K562 (cell line): ENCODE measurements at regions not wholly inside any gene's neighbourhood (a gene's known extent, or its start where the extent isn't known, plus 50 kb on each side); places are given as distances from the start of the nearest gene placed in this dataset.
A peak's percentile ranks its signal among the peaks of the same experiment; 100 is the strongest.

Experiments used
- FOS ChIP-seq: IDR thresholded peaks from 3 replicates; pipeline ENCODE4 v1.6.1; 2011; ENCODE audit not compliant: insufficient read length; ENCODE audit errors: extremely low read depth
- GABPA ChIP-seq: fragments of 200-800 bp; sonication (Bioruptor generic); conservative IDR thresholded peaks from 2 replicates; pipeline ENCODE4 v1.6.1; 2016; ENCODE audit warnings: low read depth, missing genetic modification characterization, missing compliant biosample characterization
- HDAC6 ChIP-seq: IDR thresholded peaks from 2 replicates; pipeline ENCODE4 v1.6.1; 2012; ENCODE audit warnings: low read depth, mild to moderate bottlenecking, control low read depth, inconsistent platforms, low read length, moderate library complexity
- MEIS2 ChIP-seq: fragments of 450-650 bp; IDR thresholded peaks from 2 replicates; pipeline ENCODE4 v1.6.1; 2014; ENCODE audit warnings: mild to moderate bottlenecking; ENCODE audit not compliant: partially characterized antibody
- NFYB ChIP-seq: IDR thresholded peaks from 2 replicates; pipeline ENCODE4 v1.6.1; 2011; ENCODE audit warnings: mild to moderate bottlenecking, moderate library complexity; ENCODE audit not compliant: insufficient read length; ENCODE audit errors: extremely low read depth
- RAD51 ChIP-seq: fragments of 450-650 bp; IDR thresholded peaks from 2 replicates; pipeline ENCODE4 v1.7.1; 2016; ENCODE audit warnings: low read depth, mild to moderate bottlenecking, borderline replicate concordance
- RBM39 ChIP-seq: fragments of 200-400 bp; formaldehyde crosslinking; optimal IDR thresholded peaks from 2 replicates; pipeline ENCODE3; 2018; ENCODE audit warnings: low read depth, low read length
- SMC3 ChIP-seq: conservative IDR thresholded peaks from 2 replicates; pipeline ENCODE4 v1.6.1; 2011; ENCODE audit warnings: low read depth, low read length, improper control_type of control experiment; ENCODE audit not compliant: insufficient read depth
- SUPT5H ChIP-seq: fragments of 450-650 bp; IDR thresholded peaks from 2 replicates; pipeline ENCODE4 v1.6.1; 2016
- TF ChIP-seq, protein P1 (sequence below): fragments of 450-650 bp; IDR thresholded peaks from 2 replicates; pipeline ENCODE4 v1.6.1; 2016
- TF ChIP-seq, protein P2 (sequence below), 3 experiments: IDR thresholded peaks in 2 of 3; conservative IDR thresholded peaks in 1 of 3; 2 replicates each; pipeline ENCODE4 v1.5.1; 2011 to 2012; ENCODE audit warnings: low read length in 3 of 3, mild to moderate bottlenecking in 3 of 3, control low read depth in 2 of 3, improper control_type of control experiment in 1 of 3, inconsistent platforms in 1 of 3, low read depth in 1 of 3, mixed read lengths in 1 of 3, moderate library complexity in 1 of 3; ENCODE audit not compliant: insufficient read depth in 2 of 3
- TF ChIP-seq, protein P3 (sequence below), 2 experiments: IDR thresholded peaks in 1 of 2; conservative IDR thresholded peaks in 1 of 2; 2 replicates each; pipeline ENCODE4 v1.6.1; 2016; ENCODE audit warnings: low read depth in 2 of 2, mild to moderate bottlenecking in 1 of 2, missing compliant biosample characterization in 1 of 2, missing genetic modification characterization in 1 of 2, moderate library complexity in 1 of 2
- TF ChIP-seq, protein P4 (sequence below): fragments of 250-450 bp; sonication (Bioruptor Pico); IDR thresholded peaks from 2 replicates; pipeline ENCODE4 v1.5.0; 2020; ENCODE audit warnings: mild to moderate bottlenecking

DNA sequence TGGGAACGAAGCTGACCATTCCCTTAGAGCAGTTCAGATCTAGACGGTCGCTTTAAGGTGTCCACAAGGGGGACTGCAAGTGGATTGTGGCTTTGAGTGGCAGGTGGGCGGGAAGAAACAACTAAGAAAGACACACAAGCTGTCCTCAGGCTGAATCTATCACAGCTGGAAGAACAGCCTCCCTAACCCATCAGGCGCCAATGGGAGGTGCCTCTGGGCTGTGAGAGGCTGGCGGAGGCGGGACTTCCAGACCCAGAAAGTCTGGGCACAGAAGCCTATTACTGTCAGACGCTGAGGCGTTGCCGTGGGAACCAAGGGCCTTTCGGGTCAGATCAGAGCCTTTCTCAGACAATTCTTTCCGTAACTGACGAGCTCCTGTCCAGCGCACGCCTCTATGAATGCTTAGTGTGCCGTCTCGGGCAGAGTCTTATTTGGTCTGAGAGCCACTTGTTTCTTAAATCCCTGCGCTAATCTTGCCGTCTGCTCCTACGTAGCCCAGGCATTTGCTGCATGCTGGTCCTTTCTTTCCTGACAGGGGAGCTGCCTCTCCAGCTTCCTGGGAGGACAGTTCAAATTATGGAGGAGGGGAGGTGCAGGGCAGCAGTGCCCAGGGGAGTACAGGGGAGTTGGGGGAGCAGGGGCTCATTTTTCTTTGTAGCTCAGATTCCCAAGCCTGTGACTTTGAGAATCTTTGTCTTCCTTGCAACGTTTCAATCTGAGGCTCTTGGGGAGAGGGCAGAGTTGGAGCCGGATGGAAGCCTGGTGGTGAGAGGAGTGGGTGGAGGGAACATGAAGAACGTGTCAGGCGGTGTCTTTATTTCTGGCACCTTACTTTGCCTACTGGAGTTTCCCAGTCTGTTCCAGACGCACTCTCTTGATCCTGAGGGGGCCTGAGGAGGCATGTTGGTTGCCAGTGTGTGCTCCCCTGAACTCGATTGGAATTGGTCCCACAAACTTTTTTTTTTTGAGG is 618.7 kb downstream of the KCNJ18 start (continued):
- no peak for TF ChIP-seq RAD51
- TF ChIP-seq FOS = peak; percentile 55
- peak; percentile 87 for TF ChIP-seq MEIS2
- TF ChIP-seq GABPA (tag) = peak; percentile 47
- TF ChIP-seq HDAC6 = no peak
- TF ChIP-seq, protein P1, sequence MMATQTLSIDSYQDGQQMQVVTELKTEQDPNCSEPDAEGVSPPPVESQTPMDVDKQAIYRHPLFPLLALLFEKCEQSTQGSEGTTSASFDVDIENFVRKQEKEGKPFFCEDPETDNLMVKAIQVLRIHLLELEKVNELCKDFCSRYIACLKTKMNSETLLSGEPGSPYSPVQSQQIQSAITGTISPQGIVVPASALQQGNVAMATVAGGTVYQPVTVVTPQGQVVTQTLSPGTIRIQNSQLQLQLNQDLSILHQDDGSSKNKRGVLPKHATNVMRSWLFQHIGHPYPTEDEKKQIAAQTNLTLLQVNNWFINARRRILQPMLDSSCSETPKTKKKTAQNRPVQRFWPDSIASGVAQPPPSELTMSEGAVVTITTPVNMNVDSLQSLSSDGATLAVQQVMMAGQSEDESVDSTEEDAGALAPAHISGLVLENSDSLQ = peak; percentile 99
- TF ChIP-seq NFYB = peak; percentile 55
- TF ChIP-seq, protein P2, sequence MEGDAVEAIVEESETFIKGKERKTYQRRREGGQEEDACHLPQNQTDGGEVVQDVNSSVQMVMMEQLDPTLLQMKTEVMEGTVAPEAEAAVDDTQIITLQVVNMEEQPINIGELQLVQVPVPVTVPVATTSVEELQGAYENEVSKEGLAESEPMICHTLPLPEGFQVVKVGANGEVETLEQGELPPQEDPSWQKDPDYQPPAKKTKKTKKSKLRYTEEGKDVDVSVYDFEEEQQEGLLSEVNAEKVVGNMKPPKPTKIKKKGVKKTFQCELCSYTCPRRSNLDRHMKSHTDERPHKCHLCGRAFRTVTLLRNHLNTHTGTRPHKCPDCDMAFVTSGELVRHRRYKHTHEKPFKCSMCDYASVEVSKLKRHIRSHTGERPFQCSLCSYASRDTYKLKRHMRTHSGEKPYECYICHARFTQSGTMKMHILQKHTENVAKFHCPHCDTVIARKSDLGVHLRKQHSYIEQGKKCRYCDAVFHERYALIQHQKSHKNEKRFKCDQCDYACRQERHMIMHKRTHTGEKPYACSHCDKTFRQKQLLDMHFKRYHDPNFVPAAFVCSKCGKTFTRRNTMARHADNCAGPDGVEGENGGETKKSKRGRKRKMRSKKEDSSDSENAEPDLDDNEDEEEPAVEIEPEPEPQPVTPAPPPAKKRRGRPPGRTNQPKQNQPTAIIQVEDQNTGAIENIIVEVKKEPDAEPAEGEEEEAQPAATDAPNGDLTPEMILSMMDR (IDR thresholded peaks at IDR 0.05 in 2 of 3, conservative IDR thresholded peaks at IDR 0.05 in 1 of 3; ENCODE audit: insufficient read depth in 2 of 3, low read depth in 1 of 3, low read length in 3 of 3) = peak; percentile 30 to 55 (median 50)
- TF ChIP-seq, protein P3, sequence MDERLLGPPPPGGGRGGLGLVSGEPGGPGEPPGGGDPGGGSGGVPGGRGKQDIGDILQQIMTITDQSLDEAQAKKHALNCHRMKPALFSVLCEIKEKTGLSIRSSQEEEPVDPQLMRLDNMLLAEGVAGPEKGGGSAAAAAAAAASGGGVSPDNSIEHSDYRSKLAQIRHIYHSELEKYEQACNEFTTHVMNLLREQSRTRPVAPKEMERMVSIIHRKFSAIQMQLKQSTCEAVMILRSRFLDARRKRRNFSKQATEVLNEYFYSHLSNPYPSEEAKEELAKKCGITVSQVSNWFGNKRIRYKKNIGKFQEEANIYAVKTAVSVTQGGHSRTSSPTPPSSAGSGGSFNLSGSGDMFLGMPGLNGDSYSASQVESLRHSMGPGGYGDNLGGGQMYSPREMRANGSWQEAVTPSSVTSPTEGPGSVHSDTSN (CRISPR knock-in tag; IDR thresholded peaks at IDR 0.05; ENCODE audit: low read depth) = peak; percentile 83
- TF ChIP-seq, protein P3 (tag; conservative IDR thresholded peaks at IDR 0.05; ENCODE audit: low read depth) = peak; percentile 98
- no peak for TF ChIP-seq SUPT5H
- TF ChIP-seq, protein P4, sequence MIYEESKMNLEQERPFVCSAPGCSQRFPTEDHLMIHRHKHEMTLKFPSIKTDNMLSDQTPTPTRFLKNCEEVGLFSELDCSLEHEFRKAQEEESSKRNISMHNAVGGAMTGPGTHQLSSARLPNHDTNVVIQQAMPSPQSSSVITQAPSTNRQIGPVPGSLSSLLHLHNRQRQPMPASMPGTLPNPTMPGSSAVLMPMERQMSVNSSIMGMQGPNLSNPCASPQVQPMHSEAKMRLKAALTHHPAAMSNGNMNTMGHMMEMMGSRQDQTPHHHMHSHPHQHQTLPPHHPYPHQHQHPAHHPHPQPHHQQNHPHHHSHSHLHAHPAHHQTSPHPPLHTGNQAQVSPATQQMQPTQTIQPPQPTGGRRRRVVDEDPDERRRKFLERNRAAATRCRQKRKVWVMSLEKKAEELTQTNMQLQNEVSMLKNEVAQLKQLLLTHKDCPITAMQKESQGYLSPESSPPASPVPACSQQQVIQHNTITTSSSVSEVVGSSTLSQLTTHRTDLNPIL = no peak
- 0 out of 2 replicates have a peak, but pooled peaks have one; percentile 10 for TF ChIP-seq SMC3
- no peak for TF ChIP-seq RBM39
